Fibroblast of lung (primary cell): ENCODE measurements at regions not wholly inside any gene's neighbourhood (a gene's known extent, or its start where the extent isn't known, plus 50 kb on each side); places are given as distances from the start of the nearest gene placed in this dataset.

Source experiments
- EZH2 ChIP-seq: IDR thresholded peaks from 2 replicates; pipeline ENCODE4 v1.5.1; 2012; ENCODE audit warnings: low read length, control low read depth, mild to moderate bottlenecking; ENCODE audit errors: missing control alignments
- TF ChIP-seq, protein P1 (sequence below), 2 donors: IDR thresholded peaks in 1 of 2; conservative IDR thresholded peaks in 1 of 2; 1 replicate in 1 of 2; 2 replicates in 1 of 2; pipeline ENCODE4 v1.5.1; 2011 to 2012; ENCODE audit warnings: low read length in 2 of 2, control low read depth in 1 of 2, inconsistent platforms in 1 of 2, low read depth in 1 of 2, mild to moderate bottlenecking in 1 of 2

DNA sequence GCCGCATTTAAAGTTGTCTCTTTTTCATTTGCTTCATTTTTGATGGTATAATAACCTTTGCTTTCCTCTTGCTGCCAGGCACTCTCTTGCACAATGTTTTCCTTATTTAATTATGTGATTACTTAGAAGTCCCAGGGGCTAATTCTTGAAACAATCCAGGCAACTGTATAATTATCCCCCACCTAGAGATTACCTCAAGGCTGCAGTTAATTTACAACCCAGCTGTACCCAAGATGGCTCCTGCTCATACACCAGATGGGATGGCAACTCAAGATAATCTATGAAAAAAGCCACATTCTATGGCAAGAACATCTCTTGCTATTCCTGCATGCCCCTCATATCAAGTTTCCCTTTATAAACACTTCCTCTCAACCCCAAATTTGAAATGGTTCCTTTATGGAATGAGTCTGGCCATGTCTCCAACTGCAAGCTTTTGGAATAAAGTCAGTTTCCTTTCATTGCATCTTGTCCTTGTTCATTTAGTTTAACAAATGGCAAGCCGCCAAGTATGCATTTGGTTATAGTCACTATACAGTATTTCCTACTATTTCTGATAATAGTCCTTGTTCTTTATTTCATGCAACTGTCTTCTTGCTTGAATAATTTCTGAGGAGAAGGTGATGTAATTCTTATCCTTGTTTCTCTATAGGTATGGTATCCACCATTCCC is 1042.6 kb downstream of the PLA2G4A start:
- TF ChIP-seq, protein P1, sequence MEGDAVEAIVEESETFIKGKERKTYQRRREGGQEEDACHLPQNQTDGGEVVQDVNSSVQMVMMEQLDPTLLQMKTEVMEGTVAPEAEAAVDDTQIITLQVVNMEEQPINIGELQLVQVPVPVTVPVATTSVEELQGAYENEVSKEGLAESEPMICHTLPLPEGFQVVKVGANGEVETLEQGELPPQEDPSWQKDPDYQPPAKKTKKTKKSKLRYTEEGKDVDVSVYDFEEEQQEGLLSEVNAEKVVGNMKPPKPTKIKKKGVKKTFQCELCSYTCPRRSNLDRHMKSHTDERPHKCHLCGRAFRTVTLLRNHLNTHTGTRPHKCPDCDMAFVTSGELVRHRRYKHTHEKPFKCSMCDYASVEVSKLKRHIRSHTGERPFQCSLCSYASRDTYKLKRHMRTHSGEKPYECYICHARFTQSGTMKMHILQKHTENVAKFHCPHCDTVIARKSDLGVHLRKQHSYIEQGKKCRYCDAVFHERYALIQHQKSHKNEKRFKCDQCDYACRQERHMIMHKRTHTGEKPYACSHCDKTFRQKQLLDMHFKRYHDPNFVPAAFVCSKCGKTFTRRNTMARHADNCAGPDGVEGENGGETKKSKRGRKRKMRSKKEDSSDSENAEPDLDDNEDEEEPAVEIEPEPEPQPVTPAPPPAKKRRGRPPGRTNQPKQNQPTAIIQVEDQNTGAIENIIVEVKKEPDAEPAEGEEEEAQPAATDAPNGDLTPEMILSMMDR (conservative IDR thresholded peaks at IDR 0.05 in 1 of 2, IDR thresholded peaks at IDR 0.05 in 1 of 2; ENCODE audit: low read depth in 1 of 2, low read length in 2 of 2), result no peak
- no peak for TF ChIP-seq EZH2
